ENCODE measurements at regions not wholly inside any gene's neighbourhood (a gene's known extent, or its start where the extent isn't known, plus 50 kb on each side); places are given as distances from the start of the nearest gene placed in this dataset.

GRCh38 chr10:130370721-130371120, 234.5 kb downstream of the GLRX3 start:
- Histone ChIP-seq H3K9me3 (no peaks in the 10 kb centered on the region; the same call in 2 of the 3 replicates), H3K4me2 (no peak overlapping the region), H3K27ac (no peak overlapping the region), H3K4me1 (no peaks in the 10 kb centered on the region), H3K4me3 (no peak overlapping the region)
- ATAC-seq (no peak), FAIRE-seq (no peak), DNase-seq (ENCODE audit: low read depth in 1 of 2, low spot score in 1 of 2) (no peak)
- CTCF ChIA-PET, result interaction anchor here (1.5 kb wide), 1 partner anchor 12 kb away, joined by 4 read pairs; no protein-coding TSS in a partner anchor
- POLR2A ChIA-PET, result no interaction called here
- WGBS (ENCODE audit: missing lambda C conversion rate), result 6% methylated on average over 10 of the region's 10 CpGs
- TF ChIP-seq MAFK (IDR thresholded peaks at IDR 0.05; ENCODE audit: partially characterized antibody), result no peak
- no peak for TF ChIP-seq CHD4 (IDR thresholded peaks at IDR 0.05; ENCODE audit: borderline replicate concordance)
- no peak for TF ChIP-seq CBX2 (IDR thresholded peaks at IDR 0.05; ENCODE audit: borderline replicate concordance, low read depth)
- TF ChIP-seq MAZ (IDR thresholded peaks at IDR 0.05; ENCODE audit: borderline replicate concordance, low read depth, low read length), result no peak
- TF ChIP-seq HES2 (IDR thresholded peaks at IDR 0.05), result no peak
- TF ChIP-seq POLR2AphosphoS2 (conservative IDR thresholded peaks at IDR 0.05; ENCODE audit: low read length), result no peak
- TF ChIP-seq ZNF302 (CRISPR knock-in tag; IDR thresholded peaks at IDR 0.05), result no peak
- TF ChIP-seq CBX8 (IDR thresholded peaks at IDR 0.05), result no peak
- TF ChIP-seq NR3C1 (IDR thresholded peaks at IDR 0.05), result no peak
- TF ChIP-seq BHLHE40 (IDR thresholded peaks at IDR 0.05; ENCODE audit: low read depth, low read length), result no peak
- TF ChIP-seq NPAS2 (CRISPR knock-in tag; IDR thresholded peaks at IDR 0.05; ENCODE audit: borderline replicate concordance), result no peak
- no peak for TF ChIP-seq ZFP36 (IDR thresholded peaks at IDR 0.05; ENCODE audit: borderline replicate concordance, partially characterized antibody)
- no peak for TF ChIP-seq PHF8 (IDR thresholded peaks at IDR 0.05; ENCODE audit: borderline replicate concordance, low read depth)
- no peak for TF ChIP-seq ELK1 (IDR thresholded peaks at IDR 0.05; ENCODE audit: low read depth, low read length)
- no peak for TF ChIP-seq HOXA7 (CRISPR knock-in tag; IDR thresholded peaks at IDR 0.05)
- no peak for TF ChIP-seq HDAC2 (IDR thresholded peaks at IDR 0.05)

GRCh38 chr10:130371156-130371555, 235.0 kb downstream of the GLRX3 start:
- H3K27ac ChIP-seq, result no peak overlapping the region
- no peak overlapping the region for H3K4me2 ChIP-seq
- ATAC-seq (no peak), FAIRE-seq (no peak), DNase-seq (ENCODE audit: low read depth in 1 of 2, low spot score in 1 of 2) (no peak)
- no peaks in the 10 kb centered on the region for H3K4me1 ChIP-seq
- no peak overlapping the region for H3K4me3 ChIP-seq
- no peak for TF ChIP-seq CHD4 (IDR thresholded peaks at IDR 0.05; ENCODE audit: borderline replicate concordance)
- no peak for TF ChIP-seq NPAS2 (CRISPR knock-in tag; IDR thresholded peaks at IDR 0.05; ENCODE audit: borderline replicate concordance)
- TF ChIP-seq HMGXB4 (CRISPR knock-in tag; IDR thresholded peaks at IDR 0.05; ENCODE audit: borderline replicate concordance), result no peak
- no peak for TF ChIP-seq HEYL (CRISPR knock-in tag; IDR thresholded peaks at IDR 0.05)
- no peak for TF ChIP-seq EHF (CRISPR knock-in tag; IDR thresholded peaks at IDR 0.05)
- no peak for TF ChIP-seq HOXB13 (CRISPR knock-in tag; IDR thresholded peaks at IDR 0.05; ENCODE audit: low read depth)
- TF ChIP-seq HES2 (IDR thresholded peaks at IDR 0.05), result no peak
- TF ChIP-seq GATA3 (IDR thresholded peaks at IDR 0.05; ENCODE audit: borderline replicate concordance), result no peak
- TF ChIP-seq FOSL2 (IDR thresholded peaks at IDR 0.05), result no peak
- no peak for TF ChIP-seq FOSL2 (CRISPR knock-in tag; IDR thresholded peaks at IDR 0.05)
- no peak for TF ChIP-seq E2F6 (IDR thresholded peaks at IDR 0.05; ENCODE audit: borderline replicate concordance, low read depth)
- no peak for TF ChIP-seq TFCP2L1 (CRISPR knock-in tag; IDR thresholded peaks at IDR 0.05)
- TF ChIP-seq PHF8 (IDR thresholded peaks at IDR 0.05; ENCODE audit: borderline replicate concordance, low read depth), result no peak
- no peak for TF ChIP-seq MYC (IDR thresholded peaks at IDR 0.05; ENCODE audit: borderline replicate concordance, low read length)
- TF ChIP-seq JUN (IDR thresholded peaks at IDR 0.05), result no peak
- WGBS (ENCODE audit: missing lambda C conversion rate), result 2% methylated on average over 3 of the region's 6 CpGs
- ChIA-PET POLR2A (no interaction called here), CTCF (interaction anchor here (0.7 to 1.5 kb wide), 2 partner anchors 13 to 29 kb away, joined by 3 to 4 read pairs; no protein-coding TSS in a partner anchor)
- H3K9me3 ChIP-seq, result no peaks in the 10 kb centered on the region; the same call in 2 of the 3 replicates

Measured in A549 (cell line).